ENCODE measurements at regions not wholly inside any gene's neighbourhood (a gene's known extent, or its start where the extent isn't known, plus 50 kb on each side); places are given as distances from the start of the nearest gene placed in this dataset.

GRCh38 chr6:21808045-21808470 is 214.5 kb downstream of the SOX4 start:
- H2AFZ ChIP-seq (ENCODE audit: low read length) = no peak overlapping the region
- no peak overlapping the region for H3K4me2 ChIP-seq (ENCODE audit: low read depth, low read length)

GRCh38 chr6:21808551-21809242 is 215.1 kb downstream of the SOX4 start:
- Histone ChIP-seq H3K27me3 (replicated peaks; ENCODE audit: insufficient read depth, low read length) (no peaks in the 10 kb centered on the region), H3K79me2 (ENCODE audit: low read length) (no peaks in the 10 kb centered on the region), H3K36me3 (replicated peaks; ENCODE audit: insufficient read depth, low read length) (no peaks in the 10 kb centered on the region), H3K9me2 (replicated peaks; ENCODE audit: insufficient read depth, low read length) (no peaks in the 10 kb centered on the region), H3F3A (ENCODE audit: insufficient read depth, low read length) (no peaks in the 10 kb centered on the region), H3K4me1 (ENCODE audit: low read length) (no peaks in the 10 kb centered on the region), H4K20me1 (ENCODE audit: insufficient read depth, low read length) (no peaks in the 10 kb centered on the region), H3K9ac (ENCODE audit: low read length) (no peak overlapping the region), H3K9me3 (replicated peaks; ENCODE audit: insufficient read depth, low read length) (no peaks in the 10 kb centered on the region), H2AFZ (ENCODE audit: low read length) (no peak overlapping the region), H3K27ac (ENCODE audit: low read length) (no peak overlapping the region), H3K4me3 (ENCODE audit: low read length) (no peak overlapping the region), H3K4me2 (ENCODE audit: low read depth, low read length) (no peak overlapping the region)
- DNase-seq = no peak
- TF ChIP-seq EZH2phosphoT487 (IDR thresholded peaks at IDR 0.05; ENCODE audit: low read length) (no peak), CTCF (IDR thresholded peaks at IDR 0.05; ENCODE audit: low read length) (no peak), EZH2 (optimal IDR thresholded peaks at IDR 0.05; ENCODE audit: low read depth, low read length) (no peak)

More at GRCh38 chr6:21808045-21808470, 214.5 kb downstream of the SOX4 start:
- no peaks in the 10 kb centered on the region for H3K79me2 ChIP-seq (ENCODE audit: low read length)
- H3K9me3 ChIP-seq (replicated peaks; ENCODE audit: insufficient read depth, low read length) = no peaks in the 10 kb centered on the region
- no peaks in the 10 kb centered on the region for H3K9me2 ChIP-seq (replicated peaks; ENCODE audit: insufficient read depth, low read length)
- no peaks in the 10 kb centered on the region for H3K27me3 ChIP-seq (replicated peaks; ENCODE audit: insufficient read depth, low read length)
- no peak overlapping the region for H3K27ac ChIP-seq (ENCODE audit: low read length)
- TF ChIP-seq CTCF (IDR thresholded peaks at IDR 0.05; ENCODE audit: low read length) = no peak
- TF ChIP-seq EZH2phosphoT487 (IDR thresholded peaks at IDR 0.05; ENCODE audit: low read length) = no peak
- TF ChIP-seq EZH2 (optimal IDR thresholded peaks at IDR 0.05; ENCODE audit: low read depth, low read length) = no peak
- H3F3A ChIP-seq (ENCODE audit: insufficient read depth, low read length) = no peaks in the 10 kb centered on the region
- H3K9ac ChIP-seq (ENCODE audit: low read length) = no peak overlapping the region
- H3K4me1 ChIP-seq (ENCODE audit: low read length) = no peaks in the 10 kb centered on the region
- no peaks in the 10 kb centered on the region for H3K36me3 ChIP-seq (replicated peaks; ENCODE audit: insufficient read depth, low read length)
- H3K4me3 ChIP-seq (ENCODE audit: low read length) = no peak overlapping the region
- DNase-seq = no peak
- H4K20me1 ChIP-seq (ENCODE audit: insufficient read depth, low read length) = no peaks in the 10 kb centered on the region

GRCh38 chr6:21811484-21811883 is 217.9 kb downstream of the SOX4 start:
- Histone ChIP-seq H3K9ac (ENCODE audit: low read length) (no peak overlapping the region), H3K36me3 (replicated peaks; ENCODE audit: insufficient read depth, low read length) (no peaks in the 10 kb centered on the region), H3K27ac (ENCODE audit: low read length) (no peak overlapping the region), H3F3A (ENCODE audit: insufficient read depth, low read length) (no peaks in the 10 kb centered on the region), H2AFZ (ENCODE audit: low read length) (no peak overlapping the region), H3K9me3 (replicated peaks; ENCODE audit: insufficient read depth, low read length) (no peaks in the 10 kb centered on the region), H3K79me2 (ENCODE audit: low read length) (no peaks in the 10 kb centered on the region), H3K27me3 (replicated peaks; ENCODE audit: insufficient read depth, low read length) (no peaks in the 10 kb centered on the region), H3K9me2 (replicated peaks; ENCODE audit: insufficient read depth, low read length) (no peaks in the 10 kb centered on the region), H3K4me3 (ENCODE audit: low read length) (no peak overlapping the region), H3K4me1 (ENCODE audit: low read length) (no peaks in the 10 kb centered on the region), H3K4me2 (ENCODE audit: low read depth, low read length) (no peak overlapping the region), H4K20me1 (ENCODE audit: insufficient read depth, low read length) (no peaks in the 10 kb centered on the region)
- no peak for TF ChIP-seq EZH2phosphoT487 (IDR thresholded peaks at IDR 0.05; ENCODE audit: low read length)
- no peak for TF ChIP-seq EZH2 (optimal IDR thresholded peaks at IDR 0.05; ENCODE audit: low read depth, low read length)
- TF ChIP-seq CTCF (IDR thresholded peaks at IDR 0.05; ENCODE audit: low read length) = no peak
- DNase-seq = no peak

Data from MM.1S (cell line).